Suppressor macrophage treated with lipopolysaccharide for 4 hours (primary cell): ENCODE measurements at regions not wholly inside any gene's neighbourhood (a gene's known extent, or its start where the extent isn't known, plus 50 kb on each side); places are given as distances from the start of the nearest gene placed in this dataset.
"Not testable (repeated sequence)": the region's sequence is repeated elsewhere in the genome, so short reads cannot be mapped to it uniquely, and the experiment has no call there.

ENCODE experiments used
- DNase-seq: peaks from one replicate; pipeline ENCODE4 v3.0.0-alpha.2; 2020

DNA sequence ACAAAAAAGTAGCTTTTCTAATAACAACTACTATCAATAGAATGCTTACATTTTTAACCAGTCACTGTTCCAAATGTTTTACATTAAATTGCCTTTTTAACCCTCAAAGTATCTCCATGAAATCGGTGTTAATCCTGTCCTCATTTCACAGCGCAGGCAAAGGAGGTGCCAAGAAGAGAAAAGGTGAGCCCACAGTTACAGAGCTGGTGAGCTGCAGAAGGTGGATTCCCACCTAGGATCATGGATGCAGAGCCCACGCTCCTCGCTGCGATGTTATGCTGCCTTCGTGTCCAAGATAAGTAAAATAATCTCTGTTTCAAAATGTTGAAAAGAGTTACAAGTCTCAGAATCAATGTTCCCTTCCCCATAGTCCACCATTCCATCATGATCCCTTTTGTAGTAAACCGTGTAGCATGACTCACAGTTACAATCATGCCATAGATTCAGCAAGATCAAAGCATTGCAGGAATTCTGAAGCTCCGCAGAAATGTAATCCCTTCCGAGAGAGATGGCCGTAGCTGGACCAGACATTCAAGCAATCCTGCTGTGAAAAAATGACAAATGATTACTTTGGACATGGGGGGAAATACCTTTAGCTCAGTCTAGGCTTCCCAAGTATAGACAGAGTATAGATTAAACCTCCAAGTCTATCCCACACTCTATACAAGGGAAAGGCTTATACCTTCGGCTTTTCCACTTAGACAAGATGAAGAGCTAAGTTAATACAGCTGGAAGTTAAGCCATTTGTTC, 394.7 kb upstream of the AKR1E2 start:
- DNase-seq, result no peak

DNA sequence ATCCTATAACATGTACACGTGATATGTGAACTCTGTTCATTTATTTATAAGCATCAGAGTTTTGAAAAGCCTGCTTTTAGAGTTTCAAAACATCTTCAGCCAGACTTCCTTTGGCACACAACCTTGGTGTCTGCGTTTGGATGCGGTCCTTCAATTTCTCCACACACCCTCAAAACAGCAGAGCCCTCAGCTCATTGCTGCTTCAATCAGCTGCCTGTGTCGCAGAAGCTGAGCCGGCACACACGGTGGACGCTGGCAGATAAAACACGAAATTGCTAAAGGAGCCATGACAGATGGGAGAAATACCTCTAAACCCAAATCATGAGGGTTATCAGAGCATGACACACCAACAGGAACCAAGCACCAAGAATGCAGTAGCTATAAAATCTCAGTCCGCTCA, 396.4 kb upstream of the AKR1E2 start:
- no peak for DNase-seq

DNA sequence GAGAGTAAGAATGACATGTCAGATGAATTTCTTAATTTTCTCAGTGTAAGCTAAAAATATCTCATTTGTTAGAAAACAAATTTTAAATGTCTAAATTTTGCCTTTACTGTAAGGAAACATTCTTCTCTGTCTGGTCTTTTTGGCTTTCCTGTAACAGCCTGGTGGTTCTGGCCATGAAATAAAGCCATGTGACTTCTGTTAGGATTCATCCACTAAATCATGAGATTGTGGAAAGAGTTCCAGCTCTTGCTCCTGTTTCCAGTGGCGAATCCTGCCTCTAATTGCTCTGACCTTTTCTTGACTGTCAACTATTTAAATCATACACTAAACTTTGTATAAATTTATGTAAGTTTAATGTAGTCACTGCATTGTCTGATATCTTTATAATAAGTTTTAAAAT, 398.5 kb upstream of the AKR1E2 start:
- no peak for DNase-seq

- DNase-seq, result no peak
Observed at GRCh38 chr10:4426866-4427265, 399.1 kb upstream of the AKR1E2 start.

GRCh38 chr10:4409319-4409718, 416.7 kb upstream of the AKR1E2 start:
- DNase-seq, result no peak

DNA sequence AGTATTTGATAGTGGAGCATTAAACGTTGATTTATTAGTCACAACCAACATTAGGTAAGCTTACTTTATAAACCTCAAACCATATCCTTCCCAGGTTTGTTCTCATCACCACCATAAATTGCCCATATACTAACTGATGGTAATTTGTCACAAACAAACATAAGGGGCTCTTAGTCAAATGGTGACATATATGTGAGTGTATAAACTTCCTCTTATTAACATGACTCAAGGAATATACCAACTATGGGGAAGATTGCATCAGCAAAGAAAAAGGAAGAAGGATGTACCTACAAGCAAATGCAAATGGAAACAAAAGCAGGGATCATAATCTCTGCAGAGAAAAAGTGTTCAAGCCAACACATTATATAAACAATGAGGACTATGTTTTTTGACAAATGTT, 418.2 kb upstream of the AKR1E2 start:
- DNase-seq, result peak; percentile 87

DNA sequence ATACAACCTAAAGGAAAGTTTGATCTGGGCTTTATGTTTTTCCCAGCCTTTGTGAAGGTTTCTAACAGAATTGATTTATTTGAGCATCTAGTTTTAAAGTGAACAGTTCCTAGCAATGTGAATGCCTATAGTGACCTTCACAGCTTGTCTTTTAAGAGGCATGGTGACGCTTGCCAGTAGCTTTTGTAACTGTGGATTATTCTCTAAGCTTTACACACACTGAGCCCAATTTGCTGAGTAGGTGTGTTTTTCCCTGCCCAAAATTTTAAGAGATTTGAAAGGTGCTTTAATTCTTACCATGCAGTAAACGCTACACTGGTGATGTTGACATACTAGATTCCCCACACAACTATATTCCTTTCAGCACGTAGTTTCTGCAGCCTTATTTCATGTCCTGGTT, 420.2 kb upstream of the AKR1E2 start:
- no peak for DNase-seq

DNA sequence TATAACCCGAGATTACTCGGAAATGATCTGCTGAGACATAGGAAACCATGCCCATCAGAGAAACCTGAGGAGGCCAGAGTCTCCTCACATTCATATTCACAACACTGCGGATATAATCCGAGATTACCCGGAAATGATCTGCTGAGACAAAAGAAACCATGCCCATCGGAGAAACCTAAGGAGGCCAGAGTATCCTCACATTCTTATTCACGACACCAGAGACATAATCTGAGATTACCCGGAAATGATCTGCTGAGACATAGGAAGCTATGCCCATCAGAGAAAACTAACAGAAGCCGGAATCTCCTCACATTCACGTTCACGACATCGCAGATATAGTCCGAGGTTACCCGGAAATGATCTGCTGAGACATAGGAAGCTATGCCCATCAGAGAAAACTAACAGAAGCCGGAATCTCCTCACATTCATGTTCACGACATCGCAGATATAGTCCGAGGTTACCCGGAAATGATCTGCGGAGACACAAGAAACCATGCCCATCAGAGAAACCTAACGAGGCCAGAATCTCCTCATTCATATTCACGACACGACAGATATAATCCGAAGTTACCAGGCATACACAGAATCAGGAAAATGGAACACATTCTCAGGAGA, 422.3 kb upstream of the AKR1E2 start:
- no peak for DNase-seq

DNA sequence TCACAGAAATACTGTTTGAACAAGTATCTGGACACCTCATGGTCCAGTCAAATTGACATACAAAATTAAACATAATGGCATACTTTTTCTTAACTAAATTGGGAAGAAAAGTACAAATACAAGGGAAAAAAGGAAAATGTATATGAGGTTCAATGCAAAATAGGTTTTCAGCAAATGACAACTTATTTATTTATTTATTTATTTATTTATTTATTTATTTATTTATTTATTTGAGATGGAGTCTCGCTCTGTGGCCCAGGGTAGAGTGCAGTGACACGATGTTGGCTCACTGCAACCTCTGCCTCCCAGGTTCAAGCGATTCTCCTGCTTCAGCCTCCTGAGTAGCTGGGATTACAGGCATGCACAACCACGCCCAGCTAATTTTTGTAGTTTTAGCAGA, 424.9 kb upstream of the AKR1E2 start:
- not testable (repeated sequence) for DNase-seq

GRCh38 chr10:4399556-4399955, 426.5 kb upstream of the AKR1E2 start:
- no peak for DNase-seq

DNA sequence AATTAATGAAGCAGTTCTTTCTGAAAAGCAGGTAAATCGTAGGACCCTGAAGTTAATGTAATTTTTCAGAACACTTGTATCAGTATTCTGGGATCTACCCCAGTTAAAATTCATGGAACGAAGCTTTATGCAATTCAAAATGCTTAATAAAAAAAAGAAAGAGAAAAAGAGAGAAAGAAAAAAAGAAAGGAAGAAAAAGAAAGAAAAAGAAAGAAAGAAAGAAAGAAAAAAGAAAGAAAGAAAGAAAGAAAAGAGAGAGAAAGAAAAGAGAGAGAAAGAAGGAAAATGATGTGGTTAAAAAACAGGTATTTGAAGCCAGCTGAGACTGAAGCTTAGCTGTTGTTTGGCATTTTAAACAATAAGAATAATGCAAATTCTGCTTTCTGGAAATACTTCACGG, 427.4 kb upstream of the AKR1E2 start:
- DNase-seq, result no peak

DNA sequence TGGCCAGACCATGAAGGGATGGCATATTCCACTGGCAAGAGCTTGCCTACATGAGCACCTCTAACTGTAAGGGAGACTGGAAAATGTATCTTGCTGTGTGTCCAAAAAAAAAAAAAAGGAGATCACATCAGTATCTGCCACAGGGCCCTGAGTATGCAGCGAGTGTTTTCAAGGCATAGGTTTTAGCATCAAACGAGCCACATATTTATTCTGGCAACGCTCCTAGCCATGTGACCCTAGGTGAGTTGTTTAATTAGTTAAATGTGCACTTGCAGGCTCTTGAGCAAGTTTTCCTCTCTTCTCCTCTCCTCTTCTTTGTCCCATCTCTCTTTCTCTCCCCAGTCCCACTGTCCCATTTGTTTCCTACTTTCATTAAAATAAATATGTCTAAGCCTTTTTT, 428.7 kb upstream of the AKR1E2 start:
- no peak for DNase-seq

- DNase-seq, result no peak
Observed at GRCh38 chr10:4396401-4397283, 429.4 kb upstream of the AKR1E2 start.

DNA sequence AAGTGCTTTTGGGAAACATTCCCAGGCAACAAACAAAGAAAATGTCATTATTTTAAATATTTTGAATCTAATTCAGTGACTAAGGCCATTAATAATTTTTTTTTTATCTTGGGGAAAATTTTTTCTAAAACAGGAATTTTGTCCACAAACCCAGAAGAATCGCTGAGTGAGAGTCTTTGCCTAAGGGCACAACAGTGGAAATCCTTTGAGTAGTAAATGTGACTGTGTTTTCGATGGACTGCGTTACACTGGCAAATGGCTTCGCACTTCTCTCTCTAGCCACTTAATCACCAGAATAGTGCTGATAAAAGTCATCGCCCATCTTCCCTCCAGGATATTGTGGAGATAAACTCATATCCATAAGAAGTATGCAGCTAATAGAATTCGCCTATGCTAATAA, 430.3 kb upstream of the AKR1E2 start:
- DNase-seq, result no peak

- not testable (repeated sequence) for DNase-seq
Observed at GRCh38 chr10:4394455-4394854, 431.6 kb upstream of the AKR1E2 start.

DNA sequence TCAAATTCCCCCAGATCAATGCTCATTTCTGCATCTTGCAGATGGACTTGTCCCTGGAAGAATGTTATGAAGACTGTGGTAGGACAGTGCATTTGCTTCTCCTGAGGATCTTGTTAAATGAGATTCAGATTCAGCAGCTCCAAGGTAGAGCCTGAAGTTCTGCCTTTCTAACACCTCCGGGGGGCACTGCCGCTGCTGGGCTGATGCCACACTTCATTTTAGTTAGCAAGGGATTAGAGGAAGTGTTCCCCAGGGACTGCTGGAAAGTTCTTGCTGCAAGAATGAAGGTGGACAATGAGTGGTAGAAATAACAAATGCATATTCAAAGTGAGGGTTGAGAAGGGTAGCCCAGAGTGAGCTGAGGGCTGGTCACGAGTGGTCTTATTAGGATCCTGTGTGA, 434.3 kb upstream of the AKR1E2 start:
- no peak for DNase-seq

DNA sequence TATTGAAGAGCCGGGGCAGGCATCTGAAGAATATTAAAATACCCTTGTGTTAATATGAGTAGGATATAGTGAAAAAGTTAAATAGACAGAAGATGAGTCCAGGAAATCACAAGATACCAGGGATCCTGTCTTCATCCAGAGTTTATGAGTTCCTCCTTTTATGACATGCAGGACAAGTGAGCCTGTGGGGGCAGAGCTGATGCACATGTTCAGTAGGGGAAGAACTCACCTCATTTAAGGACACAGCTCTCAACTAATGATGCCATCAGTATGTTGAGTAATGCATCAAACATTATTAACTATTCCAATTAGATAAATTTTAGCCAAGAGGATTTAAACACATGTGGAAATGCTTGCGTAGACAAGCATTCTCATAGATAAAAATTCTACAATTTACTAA, 435.8 kb upstream of the AKR1E2 start:
- DNase-seq, result no peak

DNA sequence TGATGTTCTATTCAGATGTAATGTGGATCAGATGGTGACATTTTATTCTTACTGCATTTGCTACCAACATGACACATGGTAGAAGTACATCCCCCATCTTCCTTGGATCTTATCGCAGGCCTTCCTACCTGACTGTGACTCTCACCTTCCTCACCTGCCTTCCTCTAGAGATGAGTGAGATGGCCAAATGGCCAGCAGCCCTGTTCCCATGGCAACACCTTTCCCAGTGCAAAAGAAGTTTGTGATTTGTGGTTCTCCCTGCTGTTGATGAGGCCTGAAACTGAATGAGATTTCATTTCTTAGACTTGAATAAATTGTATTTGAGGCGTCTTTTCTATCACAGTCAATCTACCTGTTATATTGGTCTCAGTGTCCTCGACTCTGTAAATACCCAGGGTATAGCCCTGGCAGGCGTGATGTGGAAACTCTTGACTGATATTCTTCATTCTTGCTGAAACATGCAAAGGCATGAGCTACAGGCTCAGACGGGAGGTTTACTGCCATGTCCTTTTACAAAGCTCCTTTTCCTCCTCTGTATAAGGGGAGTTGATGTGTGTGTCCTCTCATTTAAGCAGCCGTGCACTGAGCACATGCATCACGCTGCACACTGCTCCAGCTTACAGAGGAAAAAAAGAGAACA, 440.7 kb upstream of the AKR1E2 start:
- DNase-seq, result no peak

GRCh38 chr10:4384245-4384644, 441.8 kb upstream of the AKR1E2 start:
- DNase-seq, result no peak

DNA sequence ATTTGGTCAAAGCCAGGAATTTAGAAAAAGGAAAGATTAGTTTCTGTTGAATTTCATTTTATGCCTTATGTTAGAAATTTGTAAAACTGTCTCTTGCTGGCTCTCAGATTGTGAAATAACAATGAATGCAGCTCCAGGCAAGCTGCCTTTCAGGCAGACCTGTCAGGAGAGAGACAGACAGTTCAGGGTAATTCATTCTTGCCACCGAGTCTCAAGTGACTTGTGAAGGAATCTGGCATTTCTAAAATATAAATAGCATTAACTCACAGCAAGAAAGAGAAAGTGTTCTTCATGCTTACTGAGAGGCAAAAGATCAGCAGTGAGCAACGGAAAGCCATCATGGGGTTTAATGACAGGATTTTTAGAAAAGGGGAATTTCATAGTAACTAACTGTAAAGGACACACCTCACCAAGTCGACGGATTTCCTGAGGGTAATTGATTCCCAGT, 442.3 kb upstream of the AKR1E2 start:
- no peak for DNase-seq

DNA sequence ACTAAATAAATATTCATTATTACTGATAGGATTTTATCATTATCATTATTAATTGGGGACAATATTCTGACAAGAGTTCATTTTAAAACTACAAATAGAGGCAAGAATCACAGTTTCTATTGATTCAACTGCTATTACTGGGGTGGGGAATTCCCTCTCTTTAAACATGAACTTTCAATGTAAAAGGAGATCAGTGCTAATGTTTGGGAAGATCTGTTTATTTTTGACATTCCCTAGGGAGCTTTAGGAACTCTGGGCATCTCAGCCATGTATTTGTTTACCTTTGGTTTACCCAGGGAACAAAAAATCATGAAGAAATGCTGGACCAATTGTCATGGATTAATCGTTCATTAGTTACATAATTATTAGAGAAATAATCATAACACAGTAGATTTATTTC, 443.2 kb upstream of the AKR1E2 start:
- DNase-seq, result no peak

DNA sequence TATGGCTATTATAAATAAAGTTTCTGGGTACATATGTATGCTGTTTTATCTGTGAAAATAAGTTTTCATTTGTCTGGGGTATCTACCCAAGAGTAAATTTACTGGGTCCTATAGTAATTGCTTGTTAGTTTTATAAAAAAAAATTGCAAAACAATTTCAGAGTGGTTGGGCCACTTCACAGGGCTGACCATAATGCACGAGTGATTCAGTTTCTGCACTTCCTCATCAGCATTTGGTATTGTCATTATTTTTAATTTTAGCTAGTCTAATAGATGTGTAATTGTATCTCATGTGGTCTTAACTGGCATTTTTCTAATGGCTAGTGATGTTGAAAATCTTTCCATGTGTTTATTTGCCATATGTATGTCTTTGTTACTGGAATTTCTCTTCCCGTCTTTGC, 452.4 kb upstream of the AKR1E2 start:
- peak; percentile 24 for DNase-seq

DNA sequence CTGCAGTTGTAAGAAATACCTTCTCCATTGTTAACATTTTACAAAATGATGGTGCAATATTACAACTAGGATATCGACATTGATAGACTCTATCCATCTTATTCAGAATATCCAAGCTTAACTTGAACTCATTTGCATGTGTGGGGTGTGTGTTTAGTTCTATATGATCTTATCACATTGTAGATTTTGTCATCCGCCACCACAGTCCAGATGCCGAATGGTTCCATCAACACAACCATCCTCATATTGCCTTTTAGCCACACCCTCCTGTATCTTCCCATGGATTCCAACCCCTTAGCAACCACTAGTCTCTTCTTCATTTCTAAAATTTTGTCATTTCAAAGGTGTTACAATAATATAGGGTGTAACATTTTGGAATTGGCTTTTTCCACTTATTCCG, 452.9 kb upstream of the AKR1E2 start:
- DNase-seq, result no peak
